ENCODE measurements at regions not wholly inside any gene's neighbourhood (a gene's known extent, or its start where the extent isn't known, plus 50 kb on each side); places are given as distances from the start of the nearest gene placed in this dataset.

GRCh38 chr2:21501376-21502027, 377.7 kb downstream of the TDRD15 start:
- no peak for DNase-seq (ENCODE audit: low read depth, low spot score)

GRCh38 chr2:21515903-21516302, 392.1 kb downstream of the TDRD15 start:
- no peak for DNase-seq (ENCODE audit: low read depth, low spot score)

GRCh38 chr2:21519412-21519811, 395.6 kb downstream of the TDRD15 start:
- DNase-seq (ENCODE audit: low read depth, low spot score), result no peak

GRCh38 chr2:21519821-21520220, 396.1 kb downstream of the TDRD15 start:
- no peak for DNase-seq (ENCODE audit: low read depth, low spot score)

GRCh38 chr2:21535826-21536225, 412.1 kb downstream of the TDRD15 start:
- DNase-seq (ENCODE audit: low read depth, low spot score), result no peak

GRCh38 chr2:21539685-21540084, 415.9 kb downstream of the TDRD15 start:
- DNase-seq (ENCODE audit: low read depth, low spot score), result no peak

GRCh38 chr2:21543630-21544029, 419.9 kb downstream of the TDRD15 start:
- DNase-seq (ENCODE audit: low read depth, low spot score), result no peak

GRCh38 chr2:21544392-21544791, 420.6 kb downstream of the TDRD15 start:
- no peak for DNase-seq (ENCODE audit: low read depth, low spot score)

GRCh38 chr2:21552981-21553380, 429.2 kb downstream of the TDRD15 start:
- DNase-seq (ENCODE audit: low read depth, low spot score), result no peak

- DNase-seq (ENCODE audit: low read depth, low spot score), result no peak
Observed at GRCh38 chr2:21559351-21559750, 435.6 kb downstream of the TDRD15 start.

GRCh38 chr2:21561965-21562364, 438.2 kb downstream of the TDRD15 start:
- DNase-seq (ENCODE audit: low read depth, low spot score), result no peak

- DNase-seq (ENCODE audit: low read depth, low spot score), result no peak
Observed at GRCh38 chr2:21567395-21567794, 443.6 kb downstream of the TDRD15 start.

- no peak for DNase-seq (ENCODE audit: low read depth, low spot score)
Observed at GRCh38 chr2:21571686-21572085, 447.9 kb downstream of the TDRD15 start.

- DNase-seq (ENCODE audit: low read depth, low spot score), result no peak
Observed at GRCh38 chr2:21580391-21580790, 456.6 kb downstream of the TDRD15 start.

- no peak for DNase-seq (ENCODE audit: low read depth, low spot score)
Observed at GRCh38 chr2:21585881-21586280, 462.1 kb downstream of the TDRD15 start.

GRCh38 chr2:21590026-21590690, 466.4 kb downstream of the TDRD15 start:
- DNase-seq (ENCODE audit: low read depth, low spot score), result no peak

GRCh38 chr2:21591926-21592325, 468.2 kb downstream of the TDRD15 start:
- DNase-seq (ENCODE audit: low read depth, low spot score), result no peak

GRCh38 chr2:21599417-21599816, 475.6 kb downstream of the TDRD15 start:
- DNase-seq (ENCODE audit: low read depth, low spot score), result no peak

GRCh38 chr2:21602789-21603188, 479.0 kb downstream of the TDRD15 start:
- DNase-seq (ENCODE audit: low read depth, low spot score), result no peak

GRCh38 chr2:21607572-21607971, 483.8 kb downstream of the TDRD15 start:
- DNase-seq (ENCODE audit: low read depth, low spot score), result no peak

GRCh38 chr2:21610304-21610703, 486.5 kb downstream of the TDRD15 start:
- no peak for DNase-seq (ENCODE audit: low read depth, low spot score)

- DNase-seq (ENCODE audit: low read depth, low spot score), result no peak
Observed at GRCh38 chr2:21617885-21618434, 494.2 kb downstream of the TDRD15 start.

- no peak for DNase-seq (ENCODE audit: low read depth, low spot score)
Observed at GRCh38 chr2:21620771-21621170, 497.0 kb downstream of the TDRD15 start.

Measured in iPS DF 19.7 (cell line).